Gastrocnemius medialis (tissue), 4 donors: ENCODE measurements at regions not wholly inside any gene's neighbourhood (a gene's known extent, or its start where the extent isn't known, plus 50 kb on each side); places are given as distances from the start of the nearest gene placed in this dataset.

ENCODE experiments used
- CTCF ChIP-seq, 5 experiments: fragments of 450-650 bp in 3 of 5; fragments of 200-600 bp in 2 of 5; sonication (generic) in 2 of 5; IDR thresholded peaks in 4 of 5; conservative IDR thresholded peaks in 1 of 5; 1 replicate in 4 of 5; 2 replicates in 1 of 5; pipeline ENCODE4 v1.5.1; 2016 to 2019; ENCODE audit warnings: antibody characterized with exemption in 5 of 5, mild to moderate bottlenecking in 3 of 5, moderate library complexity in 3 of 5
- POLR2A ChIP-seq, 2 donors: fragments of 450-650 bp; IDR thresholded peaks; one replicate each; pipeline ENCODE4 v1.6.1; 2017; ENCODE audit warnings: antibody characterized with exemption in 2 of 2, mild to moderate bottlenecking in 2 of 2, moderate library complexity in 2 of 2

GRCh38 chr10:58903071-58903470, 273.4 kb upstream of the PHYHIPL start:
- TF ChIP-seq CTCF (IDR thresholded peaks at IDR 0.05 in 4 of 5, conservative IDR thresholded peaks at IDR 0.05 in 1 of 5) (no peak), POLR2A (IDR thresholded peaks at IDR 0.05) (no peak)
